ENCODE measurements at regions not wholly inside any gene's neighbourhood (a gene's known extent, or its start where the extent isn't known, plus 50 kb on each side); places are given as distances from the start of the nearest gene placed in this dataset.
"Not testable (repeated sequence)": the region's sequence is repeated elsewhere in the genome, so short reads cannot be mapped to it uniquely, and the experiment has no call there.

DNA sequence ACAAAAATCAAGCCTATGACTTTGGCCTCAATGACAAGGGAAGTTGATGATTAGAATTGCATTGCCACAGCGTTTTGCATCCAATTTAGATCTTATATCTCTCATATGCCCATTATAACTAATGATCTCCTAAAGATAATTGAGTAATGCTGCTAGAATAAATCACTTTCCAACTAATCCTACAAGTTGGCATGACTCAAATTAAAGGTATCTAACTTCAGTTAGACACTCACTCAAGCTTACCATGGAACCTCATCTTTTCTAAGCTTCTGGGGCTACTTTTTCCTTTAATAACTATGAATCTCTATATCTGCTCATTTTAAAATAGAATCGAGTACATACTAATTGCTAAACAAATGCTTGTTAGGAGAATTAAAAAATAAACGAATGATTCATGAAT lies 427.8 kb downstream of the BTG1 start:
- no peak for DNase-seq

DNA sequence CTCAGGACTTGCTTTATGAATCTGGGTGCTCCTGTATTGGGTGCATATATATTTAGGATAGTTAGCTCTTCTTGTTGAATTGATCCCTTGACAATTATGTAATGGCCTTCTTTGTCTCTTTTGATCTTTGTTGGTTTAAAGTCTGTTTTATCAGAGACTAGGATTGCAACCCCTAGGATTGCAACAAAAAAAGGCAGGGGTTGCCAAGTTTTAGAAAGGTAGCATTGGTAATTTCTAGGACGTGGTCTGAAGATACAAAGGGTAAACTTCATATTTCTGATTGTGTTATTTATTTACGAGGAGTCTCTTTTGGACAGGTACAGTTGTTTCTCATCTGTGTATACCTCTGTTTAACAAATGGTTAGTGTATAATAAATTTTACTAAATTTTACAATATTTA lies 433.7 kb downstream of the BTG1 start:
- not testable (repeated sequence) for DNase-seq

DNA sequence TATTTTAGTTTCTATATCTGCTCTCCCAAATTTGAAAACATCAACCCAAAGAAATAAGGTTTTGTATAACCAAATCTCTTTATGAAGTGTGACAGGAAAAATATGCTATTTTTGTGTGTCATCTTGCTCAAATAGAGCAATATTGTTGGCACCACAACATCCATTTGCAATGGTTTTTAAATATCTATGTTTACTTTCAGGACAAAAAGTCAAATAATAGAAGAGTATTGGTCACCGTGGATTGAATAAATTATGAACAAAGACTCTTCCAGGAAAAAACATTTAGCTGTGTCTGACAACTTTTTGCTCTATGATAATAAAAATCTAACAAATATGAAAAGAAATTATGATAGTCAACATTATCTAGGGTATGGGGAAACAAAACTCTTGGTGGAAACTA lies 439.2 kb downstream of the BTG1 start:
- DNase-seq: no peak

DNA sequence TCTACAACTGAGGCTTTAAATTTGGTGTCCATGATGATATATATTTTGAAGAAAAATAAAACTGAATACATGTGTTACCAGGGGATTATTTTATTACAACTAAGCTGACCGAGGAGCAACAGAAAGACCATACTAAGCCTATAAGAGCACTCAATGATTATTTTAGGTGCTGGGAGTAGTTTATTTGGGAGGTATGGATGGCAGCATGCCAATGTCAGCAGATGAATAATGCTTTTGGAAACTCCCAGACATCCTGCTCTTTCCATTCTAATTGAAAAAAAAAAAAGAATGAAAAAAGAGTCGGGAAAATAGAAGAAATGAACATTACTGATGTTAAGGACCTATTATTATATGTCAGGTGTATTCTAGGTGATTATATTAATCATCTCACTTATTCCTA lies 441.2 kb downstream of the BTG1 start:
- DNase-seq: no peak

DNA sequence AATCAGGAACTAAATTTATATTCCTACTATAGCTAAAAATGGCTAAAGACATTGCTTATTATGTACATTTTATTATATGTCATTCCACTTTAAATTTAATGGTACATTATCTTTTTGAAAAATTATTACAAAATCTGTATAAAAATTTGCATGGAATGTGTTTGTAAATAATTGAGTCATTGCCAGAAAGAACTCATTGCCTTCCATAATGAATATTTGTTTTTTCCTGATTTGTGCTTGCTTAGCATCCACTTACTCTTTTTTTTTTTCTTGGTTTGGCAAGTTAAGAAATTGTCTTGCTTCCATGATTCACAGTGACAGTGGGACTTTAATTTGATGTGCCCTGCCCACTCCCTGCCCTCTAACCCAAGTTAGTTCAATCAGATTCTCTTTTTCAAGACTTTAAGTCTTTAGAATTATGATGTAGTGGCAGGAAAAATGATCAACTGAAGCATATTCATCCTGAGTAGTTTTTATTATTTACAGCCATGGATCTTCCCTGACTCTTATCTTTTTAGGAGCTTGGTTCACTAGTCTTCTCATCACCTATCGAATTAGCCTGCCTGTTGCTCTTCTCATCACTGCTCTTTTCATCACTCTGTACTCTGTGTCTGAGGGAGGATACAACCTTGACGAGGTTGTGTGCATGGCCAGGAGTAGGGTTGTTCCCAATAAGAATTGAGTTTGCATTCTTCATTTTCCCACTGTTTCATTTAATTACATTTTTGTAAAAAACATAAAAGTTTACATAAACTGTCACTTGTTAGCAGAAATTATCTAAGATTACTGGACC lies 442.0 kb downstream of the BTG1 start:
- no peak for DNase-seq

DNA sequence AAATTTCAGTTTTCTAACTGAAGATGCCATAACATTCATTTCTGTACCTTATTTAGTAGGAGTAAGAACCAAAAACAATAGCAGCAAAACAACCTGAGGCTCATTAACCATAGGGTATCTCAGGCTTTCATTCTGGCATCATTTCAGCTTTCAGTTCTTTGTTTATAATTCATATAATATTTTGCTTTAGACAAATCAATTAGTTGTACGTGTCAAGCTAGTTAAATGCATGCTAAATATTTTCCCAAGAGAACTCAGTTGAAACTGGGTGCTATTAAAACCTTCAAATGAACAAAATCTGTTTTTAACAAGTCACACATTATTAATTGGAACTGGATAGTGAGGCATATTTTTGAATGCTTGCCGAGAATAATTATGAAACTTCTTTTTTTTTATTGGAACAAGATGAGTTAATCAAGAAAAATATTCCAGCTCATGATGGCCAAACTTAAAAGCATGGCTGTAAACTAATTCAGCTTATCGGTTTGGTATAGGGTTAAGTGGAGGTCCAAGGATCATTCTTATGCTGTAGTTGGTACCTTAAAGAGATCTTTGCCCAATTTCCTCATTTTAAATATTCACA lies 442.7 kb downstream of the BTG1 start:
- no peak for DNase-seq

DNA sequence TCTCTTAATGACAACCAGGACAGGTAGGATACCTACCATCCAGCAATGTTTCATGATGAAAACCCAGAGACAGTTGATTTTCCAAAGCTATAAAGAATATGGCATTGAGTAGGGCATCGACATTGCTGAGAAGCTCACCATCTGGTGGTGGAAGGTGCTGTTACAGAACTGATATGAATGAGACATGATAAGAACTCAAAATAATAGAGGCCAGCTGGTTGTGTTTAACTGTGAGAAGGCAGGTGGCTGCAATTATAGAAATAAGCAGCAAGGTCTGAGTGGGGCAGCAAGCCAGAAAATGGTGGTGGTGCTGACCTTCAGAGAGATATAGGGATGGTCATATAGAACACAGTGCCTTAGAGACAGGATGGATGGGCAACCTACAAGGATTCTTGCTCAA lies 449.7 kb downstream of the BTG1 start:
- DNase-seq: no peak

DNA sequence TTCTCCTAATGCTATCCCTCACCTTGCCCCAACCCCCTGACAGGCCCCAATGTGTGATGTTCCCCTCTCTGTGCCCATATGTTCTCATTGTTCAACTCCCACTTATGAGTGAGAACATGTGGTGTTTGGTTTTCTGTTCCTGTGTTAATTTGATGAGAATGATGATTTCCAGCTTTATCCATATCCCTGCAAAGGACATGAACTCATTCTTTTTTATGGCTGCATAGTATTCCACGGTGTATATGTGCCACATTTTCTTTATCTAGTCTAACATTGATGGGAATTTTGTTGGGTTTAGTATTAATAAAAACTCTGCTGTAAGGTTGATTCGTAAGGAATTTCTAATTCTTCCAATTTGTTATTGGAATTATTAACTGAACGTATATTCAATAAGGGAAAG lies 450.2 kb downstream of the BTG1 start:
- DNase-seq: not testable (repeated sequence)

DNA sequence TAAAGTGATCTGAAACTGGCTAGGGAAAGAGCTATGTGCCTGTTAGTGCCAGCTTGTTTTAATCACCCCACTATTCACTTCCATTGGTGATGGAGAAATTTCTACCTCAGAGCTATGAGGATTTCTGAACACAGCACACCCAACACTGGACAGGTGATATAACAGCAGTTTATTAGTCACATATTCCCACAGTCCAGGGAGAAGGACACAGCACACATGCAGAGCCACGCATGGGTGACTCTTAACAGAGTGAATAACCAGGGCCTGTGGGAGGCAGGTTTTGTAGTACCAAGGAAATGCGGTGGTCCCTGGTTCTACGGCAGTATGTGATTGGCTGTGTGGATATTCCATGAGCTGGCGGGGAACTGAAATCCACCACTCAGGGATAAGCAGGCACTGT lies 455.1 kb downstream of the BTG1 start:
- no peak for DNase-seq

DNA sequence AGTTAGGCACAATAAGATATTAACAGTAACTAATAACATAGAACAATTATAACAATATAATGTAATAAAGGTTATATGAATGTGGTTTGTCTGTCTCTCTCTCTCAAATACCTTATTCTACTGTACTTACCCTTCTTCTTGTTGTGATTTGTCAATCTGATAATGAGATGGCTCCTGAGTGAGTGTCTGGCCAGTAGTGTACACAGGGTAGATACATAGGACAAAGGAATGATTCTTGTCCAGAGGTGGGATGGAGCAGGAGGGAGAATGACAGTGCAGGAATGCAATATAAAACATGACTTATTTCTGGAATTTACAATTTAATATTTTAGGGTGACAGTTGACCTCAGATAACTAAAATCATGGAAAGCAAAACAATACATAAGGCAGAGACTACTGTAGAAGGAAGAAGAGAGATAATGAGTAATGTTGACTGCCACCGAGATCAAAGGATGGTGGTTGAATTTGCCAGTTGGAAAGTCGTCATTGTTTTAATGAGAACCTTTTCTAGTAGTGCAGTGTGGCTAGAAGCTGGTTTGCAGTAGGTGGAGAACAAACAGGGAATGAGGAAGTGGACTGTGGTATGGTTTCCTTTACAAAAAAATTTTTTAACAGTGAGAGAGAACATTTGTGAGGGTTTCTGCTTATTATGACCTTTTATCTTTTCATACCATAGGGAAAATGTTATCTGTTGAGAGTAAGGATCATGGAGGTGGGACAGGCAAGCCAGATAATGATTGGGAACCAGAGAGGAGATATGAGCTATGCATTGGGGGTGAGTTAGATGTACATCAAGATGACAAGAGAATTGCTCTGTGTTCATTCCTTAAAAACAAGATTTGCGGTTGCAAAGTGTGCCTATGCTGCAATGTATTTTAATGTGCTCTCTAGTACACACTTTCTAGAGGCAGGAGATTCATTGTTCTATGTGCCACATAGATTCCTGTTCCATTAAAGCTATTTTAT lies 458.3 kb downstream of the BTG1 start:
- DNase-seq: no peak

DNA sequence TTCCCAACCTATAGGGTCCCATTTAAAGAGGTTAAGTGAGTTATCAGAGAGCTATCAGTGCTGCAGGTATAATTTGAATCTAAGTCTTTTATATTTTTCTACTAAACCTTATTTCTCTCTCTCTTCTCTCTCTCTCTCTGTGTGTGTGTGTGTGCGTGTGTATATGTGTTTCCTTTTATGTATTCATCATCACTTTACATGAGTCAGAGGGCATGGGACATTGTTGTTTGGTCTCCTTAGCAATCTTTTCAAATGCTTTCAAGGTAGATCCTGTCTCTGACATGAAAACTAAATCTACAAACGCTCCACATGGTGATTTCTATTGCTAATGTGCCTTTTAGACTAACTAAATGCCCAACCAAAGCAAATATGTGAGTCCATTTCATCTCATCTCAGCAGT lies 459.7 kb downstream of the BTG1 start:
- DNase-seq: peak; percentile 7

DNA sequence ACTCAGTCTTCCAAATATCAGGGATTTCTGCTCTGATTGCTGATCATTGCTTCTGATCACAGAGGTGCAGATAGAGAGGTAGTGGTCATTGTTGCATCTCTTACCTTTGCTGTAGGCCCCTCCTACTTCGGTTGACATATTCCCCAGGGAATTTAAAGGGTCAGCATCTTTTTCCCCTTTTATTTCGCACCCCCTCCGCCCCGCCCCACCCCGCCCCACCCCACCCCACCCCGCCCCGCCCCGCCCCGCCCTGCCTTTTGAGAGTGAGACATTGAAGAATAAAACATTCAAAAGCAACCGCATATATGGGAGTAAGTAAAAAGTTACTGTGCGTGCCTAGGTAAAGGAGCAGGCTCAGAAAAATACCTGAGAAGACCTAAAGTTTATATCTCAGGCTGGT lies 463.9 kb downstream of the BTG1 start:
- no peak for DNase-seq

DNA sequence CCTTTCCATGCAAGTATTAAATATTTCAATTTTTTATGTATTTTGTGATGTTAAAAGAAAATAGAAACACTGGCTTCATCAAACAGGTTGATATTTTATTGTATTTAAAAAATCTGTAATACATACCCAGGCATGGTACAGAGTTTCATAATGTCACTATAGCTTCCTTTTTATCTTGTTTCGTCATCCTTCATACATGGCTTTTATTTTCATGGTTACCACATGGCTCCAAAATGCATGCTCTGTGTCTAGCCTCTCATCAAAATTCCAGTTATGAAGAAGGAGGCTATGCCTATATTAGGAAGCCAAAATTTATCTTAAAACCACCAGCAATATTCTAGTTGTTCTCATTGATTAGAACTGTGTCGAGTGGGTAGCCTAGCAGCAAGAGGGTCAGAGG lies 464.8 kb downstream of the BTG1 start:
- DNase-seq: no peak

DNA sequence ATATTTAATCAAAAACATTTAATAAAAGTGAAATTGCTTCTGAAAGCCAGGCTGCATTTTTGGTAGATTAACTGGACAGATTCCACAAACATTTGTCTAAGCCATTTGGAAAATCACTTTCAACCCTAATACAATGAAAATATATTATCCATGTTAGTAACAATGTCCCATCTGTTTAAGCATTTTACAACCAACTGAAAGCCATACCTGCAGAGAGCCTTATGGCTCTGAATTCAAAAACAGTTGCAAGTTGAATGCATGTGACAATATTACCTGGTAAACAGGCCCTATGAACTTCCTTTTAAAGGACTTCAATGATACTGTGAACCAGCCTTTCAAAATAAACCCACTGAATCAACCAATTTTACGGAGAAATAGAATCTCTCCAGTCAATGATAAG lies 468.1 kb downstream of the BTG1 start:
- DNase-seq: no peak

DNA sequence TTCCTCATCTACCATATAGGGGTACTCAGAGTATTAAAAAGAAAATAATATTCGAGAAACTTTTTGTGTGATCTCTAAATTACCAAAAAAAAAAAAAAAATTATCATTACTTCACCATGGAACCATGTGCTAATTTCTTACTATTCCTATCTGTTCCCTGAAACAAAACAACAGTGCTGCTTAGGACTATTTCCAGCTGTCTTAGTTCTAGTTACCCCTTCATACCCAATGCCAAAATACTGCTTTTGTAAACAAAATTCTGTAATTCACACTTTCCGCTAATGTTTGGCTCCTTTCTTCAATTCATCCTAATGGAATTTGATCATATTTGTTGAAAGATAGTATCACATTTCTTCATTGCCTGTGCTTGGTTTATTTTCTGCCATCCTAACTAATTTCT lies 470.2 kb downstream of the BTG1 start:
- DNase-seq: no peak

DNA sequence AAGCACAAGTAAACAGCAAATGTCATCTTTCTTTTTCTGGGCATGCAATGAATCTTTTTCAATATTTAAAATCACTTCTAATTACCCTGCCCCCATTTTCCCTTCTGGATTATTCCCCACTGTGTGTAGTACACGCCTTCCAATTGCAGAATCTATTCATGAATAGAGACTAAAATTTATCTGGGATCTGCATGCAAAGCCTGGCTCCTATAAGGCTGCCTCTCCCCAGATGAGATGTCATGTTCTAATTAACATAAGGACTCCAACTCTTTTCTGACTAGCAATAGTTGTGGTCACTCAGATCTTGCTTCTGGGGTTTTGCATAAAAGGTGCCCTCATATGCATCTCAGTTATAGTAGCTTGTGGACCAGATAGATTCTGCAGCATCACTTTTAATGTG lies 473.5 kb downstream of the BTG1 start:
- DNase-seq: no peak

DNA sequence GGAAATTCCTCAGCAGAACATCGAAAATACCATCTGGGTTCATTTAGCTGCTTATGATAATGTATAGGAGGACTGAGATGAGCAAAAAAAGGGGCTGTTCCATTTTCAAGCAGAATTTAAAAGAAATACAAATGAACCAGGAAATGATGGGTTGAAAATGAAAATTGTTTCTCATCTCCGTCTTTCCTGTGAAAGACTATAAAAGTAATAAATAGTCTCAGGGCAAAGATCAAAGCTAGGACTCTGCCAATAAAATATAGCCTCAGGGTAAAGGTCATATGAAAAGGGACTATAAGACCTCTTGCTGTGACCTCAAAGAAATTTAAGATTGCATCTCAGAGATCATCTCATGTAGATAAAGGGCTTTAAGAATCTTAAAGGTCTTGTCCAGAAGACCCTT lies 478.0 kb downstream of the BTG1 start:
- DNase-seq: no peak

DNA sequence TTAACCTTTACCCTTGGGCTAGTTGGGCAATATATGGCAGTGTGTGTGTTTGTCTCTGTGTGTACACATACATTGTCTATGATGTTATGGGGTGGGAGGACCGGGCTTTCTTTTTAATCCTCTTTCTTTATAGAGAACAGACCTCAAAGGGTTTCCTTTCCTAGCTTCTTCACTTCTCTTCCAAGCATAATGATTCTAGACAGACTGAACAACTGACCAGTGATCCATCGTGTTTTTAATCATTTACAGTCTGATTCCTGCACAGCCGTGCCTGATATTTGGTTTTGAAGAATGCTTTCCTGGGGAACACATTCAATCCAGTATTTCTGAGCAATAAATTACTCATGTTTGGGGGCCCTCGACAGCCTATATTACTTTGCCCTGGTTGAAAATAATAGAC lies 481.1 kb upstream of the DCN start:
- no peak for DNase-seq

DNA sequence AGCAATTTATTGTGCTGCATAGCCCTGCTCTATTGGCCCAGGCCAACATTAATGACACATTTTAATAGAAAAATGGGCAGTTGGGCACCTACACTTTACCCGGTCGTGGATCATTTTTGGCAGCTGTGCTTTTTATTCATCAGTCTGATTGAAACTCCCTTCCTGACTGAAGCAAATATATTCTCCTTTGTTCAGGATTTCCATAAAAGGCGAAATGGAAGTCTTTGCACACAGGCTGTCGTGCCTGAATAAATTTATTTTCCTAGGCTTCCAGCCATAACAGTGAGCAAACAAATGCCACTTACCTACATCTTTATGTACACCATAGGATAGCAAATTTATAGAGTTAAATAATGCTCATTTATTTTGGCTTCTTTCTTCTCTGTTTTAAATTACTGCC lies 480.7 kb upstream of the DCN start:
- DNase-seq: no peak

DNA sequence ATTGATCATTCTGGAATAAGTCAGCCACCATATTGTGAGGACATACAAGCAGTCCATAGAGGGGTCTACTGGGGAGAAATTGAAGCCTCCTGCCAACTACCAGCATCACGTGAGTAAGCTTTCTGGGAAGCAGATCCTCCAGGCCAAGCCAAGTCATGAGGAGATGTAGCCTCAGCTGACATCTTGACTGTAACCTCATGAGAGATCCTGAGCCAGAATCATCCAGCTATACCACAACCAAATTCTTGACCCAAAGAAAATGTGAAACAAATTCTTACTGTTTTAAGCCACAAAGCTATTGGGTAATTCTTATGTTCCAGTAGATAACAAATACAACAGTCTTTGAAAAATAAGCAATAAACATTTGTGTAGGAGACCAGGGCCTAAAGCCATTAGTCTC lies 479.4 kb upstream of the DCN start:
- no peak for DNase-seq

DNA sequence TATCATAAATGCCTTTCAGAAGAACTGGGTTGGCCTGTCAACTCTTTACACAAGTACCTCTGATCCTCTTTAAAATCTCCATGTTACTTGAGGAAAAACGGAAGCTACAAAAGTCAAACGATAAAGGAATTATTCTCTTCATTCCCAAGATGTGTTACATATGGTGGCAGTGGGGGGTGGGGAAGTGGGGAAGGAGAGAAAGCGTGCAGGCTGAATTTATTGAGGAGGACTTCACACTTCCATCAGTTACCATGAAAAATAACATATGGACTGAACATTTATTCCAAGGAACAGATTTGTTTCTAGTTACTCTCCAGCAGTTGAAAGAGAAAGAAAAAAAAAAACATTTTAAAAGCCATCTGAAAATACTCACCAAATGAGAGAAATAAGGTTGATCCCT lies 474.4 kb upstream of the DCN start:
- DNase-seq: no peak

DNA sequence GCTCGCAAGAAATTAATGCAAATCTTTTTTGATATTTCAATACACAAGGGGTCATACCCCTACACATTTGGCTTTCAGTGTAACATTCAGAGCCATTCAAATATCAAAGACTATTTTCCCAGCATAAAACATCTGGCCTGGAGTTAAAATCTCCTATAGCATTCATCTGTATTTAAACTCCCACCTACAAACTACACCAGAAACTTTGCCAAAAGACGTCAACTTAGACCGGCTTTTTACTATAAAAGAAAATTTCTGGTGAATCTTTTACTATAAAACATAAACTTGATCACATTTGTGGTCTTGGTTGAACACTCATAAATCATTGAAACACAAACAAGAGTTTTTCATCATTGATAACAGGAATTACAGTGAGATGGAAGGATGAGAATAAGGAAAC lies 473.3 kb upstream of the DCN start:
- no peak for DNase-seq

DNA sequence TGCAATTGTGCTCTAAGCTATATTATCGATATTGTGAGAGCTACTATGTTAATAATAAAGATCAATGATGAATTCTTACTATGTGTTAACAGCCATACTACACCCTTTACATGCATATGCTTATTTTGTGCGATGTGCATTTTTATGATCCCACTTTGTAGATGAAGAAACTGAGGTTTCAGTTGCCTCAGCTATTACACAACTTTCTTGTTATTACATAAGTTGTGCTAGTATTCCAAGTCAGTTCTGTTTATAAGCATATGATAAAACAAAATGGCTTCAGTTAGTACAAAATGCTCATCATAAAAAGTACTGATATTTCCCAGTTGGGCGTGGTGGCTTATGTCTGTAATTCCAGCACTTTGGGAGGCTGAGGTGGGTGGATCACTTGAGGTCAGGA lies 471.5 kb upstream of the DCN start:
- no peak for DNase-seq

DNA sequence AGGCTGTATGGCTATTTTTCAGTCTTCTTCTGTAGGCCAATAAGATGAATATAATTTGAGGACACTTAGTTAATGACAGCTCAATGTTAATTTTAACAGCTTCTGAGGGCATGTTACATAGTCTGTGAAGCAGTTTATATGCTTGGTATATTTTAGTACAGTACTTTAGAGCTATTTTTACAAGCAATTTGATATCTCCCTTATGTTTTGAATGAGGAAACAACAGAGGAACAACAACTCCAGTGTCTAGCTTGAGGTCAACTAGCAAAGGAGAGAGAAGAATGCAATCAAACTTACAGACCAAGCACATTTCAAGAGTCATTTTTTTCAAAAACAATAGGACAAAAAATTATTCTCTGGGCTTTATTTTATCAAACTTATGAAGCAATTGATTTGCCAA lies 469.1 kb upstream of the DCN start:
- no peak for DNase-seq

Measured in NCI-H226 (cell line).